ENCODE measurements at regions not wholly inside any gene's neighbourhood (a gene's known extent, or its start where the extent isn't known, plus 50 kb on each side); places are given as distances from the start of the nearest gene placed in this dataset.

DNA sequence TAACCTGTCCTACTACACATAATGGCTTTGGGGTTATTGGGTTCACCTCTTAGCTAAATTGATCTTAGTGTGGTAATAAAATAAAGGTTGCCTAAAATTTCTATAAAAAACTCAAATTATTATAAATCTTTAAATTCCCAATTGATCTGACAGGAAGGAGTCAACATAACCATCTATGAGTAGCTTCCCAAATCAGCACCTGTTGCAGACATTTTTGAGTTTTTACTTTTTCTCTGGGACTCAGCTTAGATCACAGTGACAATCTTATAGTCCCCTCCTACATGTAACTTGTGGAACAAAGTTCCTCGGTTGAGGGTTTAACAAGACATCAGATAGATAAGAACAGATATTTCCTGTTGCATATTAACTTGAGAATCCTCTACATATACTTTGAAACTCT lies 601.0 kb downstream of the TUSC7 start:
- Histone ChIP-seq H3K4me1 (no peaks in the 10 kb centered on the region), H3K4me3 (no peak overlapping the region), H3K27ac (no peak overlapping the region), H3K27me3 (replicated peaks in 1 of 7) (no peaks in the 10 kb centered on the region), H3K9me3 (no peaks in the 10 kb centered on the region), H3K36me3 (no peaks in the 10 kb centered on the region)
- 6 to 16% (median 9%) methylated on average over 1 of the region's 1 CpG for WGBS, 5 donors
- DNase-seq = no peak
- TF ChIP-seq POLR2A (IDR thresholded peaks at IDR 0.05) = no peak
- no peak for TF ChIP-seq POLR2AphosphoS5 (IDR thresholded peaks at IDR 0.05)
- TF ChIP-seq, protein P1, sequence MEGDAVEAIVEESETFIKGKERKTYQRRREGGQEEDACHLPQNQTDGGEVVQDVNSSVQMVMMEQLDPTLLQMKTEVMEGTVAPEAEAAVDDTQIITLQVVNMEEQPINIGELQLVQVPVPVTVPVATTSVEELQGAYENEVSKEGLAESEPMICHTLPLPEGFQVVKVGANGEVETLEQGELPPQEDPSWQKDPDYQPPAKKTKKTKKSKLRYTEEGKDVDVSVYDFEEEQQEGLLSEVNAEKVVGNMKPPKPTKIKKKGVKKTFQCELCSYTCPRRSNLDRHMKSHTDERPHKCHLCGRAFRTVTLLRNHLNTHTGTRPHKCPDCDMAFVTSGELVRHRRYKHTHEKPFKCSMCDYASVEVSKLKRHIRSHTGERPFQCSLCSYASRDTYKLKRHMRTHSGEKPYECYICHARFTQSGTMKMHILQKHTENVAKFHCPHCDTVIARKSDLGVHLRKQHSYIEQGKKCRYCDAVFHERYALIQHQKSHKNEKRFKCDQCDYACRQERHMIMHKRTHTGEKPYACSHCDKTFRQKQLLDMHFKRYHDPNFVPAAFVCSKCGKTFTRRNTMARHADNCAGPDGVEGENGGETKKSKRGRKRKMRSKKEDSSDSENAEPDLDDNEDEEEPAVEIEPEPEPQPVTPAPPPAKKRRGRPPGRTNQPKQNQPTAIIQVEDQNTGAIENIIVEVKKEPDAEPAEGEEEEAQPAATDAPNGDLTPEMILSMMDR (IDR thresholded peaks at IDR 0.05 in 8 of 11, conservative IDR thresholded peaks at IDR 0.05 in 3 of 11) = no peak
- intact Hi-C loops (cut with DNase I; ENCODE audit: low total_unique reads) = no loop called here

DNA sequence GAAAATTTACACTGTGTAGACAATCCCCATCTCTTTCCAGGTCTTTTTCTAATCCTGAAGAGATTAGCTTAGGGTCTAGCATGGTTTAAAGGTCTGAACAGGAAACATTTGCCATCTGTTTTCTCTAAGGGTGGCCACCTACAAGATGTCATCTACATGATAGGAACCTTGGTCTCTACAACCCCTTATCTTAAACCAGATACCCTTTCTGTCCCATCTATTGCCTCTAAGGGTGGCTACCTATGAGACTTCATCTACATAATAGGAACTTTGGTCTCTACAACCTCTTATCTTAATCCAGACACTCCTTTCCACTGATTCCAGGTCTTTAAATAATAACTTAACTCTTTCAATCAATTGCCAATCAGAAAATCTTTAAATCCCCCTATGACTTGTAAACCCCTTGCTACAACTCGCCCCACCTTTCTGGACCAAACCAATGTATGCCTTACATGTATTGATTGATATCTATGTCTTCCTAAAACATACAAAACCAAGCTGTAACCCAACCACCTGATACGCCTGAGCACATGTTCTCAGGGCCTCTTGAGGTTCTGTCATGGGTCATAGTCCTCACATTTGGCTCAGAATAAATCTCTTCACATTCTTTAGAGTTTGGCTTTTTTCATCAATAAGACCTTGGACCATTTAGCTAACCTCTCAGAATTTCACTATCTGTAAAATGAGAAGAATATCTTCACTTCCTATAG lies 605.0 kb downstream of the TUSC7 start:
- Histone ChIP-seq H3K36me3 (no peaks in the 10 kb centered on the region), H3K27ac (no peak overlapping the region), H3K4me1 (no peaks in the 10 kb centered on the region), H3K4me3 (no peak overlapping the region), H3K9me3 (no peaks in the 10 kb centered on the region), H3K27me3 (replicated peaks in 1 of 7) (no peaks in the 10 kb centered on the region)
- TF ChIP-seq POLR2A (IDR thresholded peaks at IDR 0.05) (no peak), POLR2AphosphoS5 (IDR thresholded peaks at IDR 0.05) (no peak)
- TF ChIP-seq, protein P1 (IDR thresholded peaks at IDR 0.05 in 8 of 11, conservative IDR thresholded peaks at IDR 0.05 in 3 of 11) = no peak
- WGBS, 5 donors = 66 to 84% (median 78%) methylated on average over 2 of the region's 2 CpGs
- DNase-seq = no peak
- intact Hi-C loops (cut with DNase I; ENCODE audit: low total_unique reads) = no loop called here

DNA sequence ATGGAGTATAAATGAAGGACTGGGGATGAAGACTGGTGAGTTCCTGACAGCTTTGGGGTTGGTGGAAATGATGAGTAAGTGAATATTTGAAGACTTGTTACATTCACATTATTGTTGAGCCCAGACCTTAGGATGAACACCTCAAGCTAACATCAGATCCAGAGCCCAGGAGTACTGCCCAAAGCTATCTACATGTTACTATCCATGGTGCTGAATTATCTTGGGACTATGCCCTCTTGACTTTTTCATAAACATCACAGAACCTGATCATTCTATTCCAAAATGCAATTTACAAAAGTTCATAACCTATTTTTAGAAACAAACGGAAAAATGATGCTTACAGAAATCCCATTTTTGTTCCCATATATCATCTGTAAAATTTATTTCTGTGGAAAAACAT lies 613.3 kb downstream of the TUSC7 start:
- intact Hi-C loops (cut with DNase I; ENCODE audit: low total_unique reads) = no loop called here
- no peak overlapping the region for H3K4me3 ChIP-seq
- H3K4me1 ChIP-seq = no peaks in the 10 kb centered on the region
- TF ChIP-seq POLR2A (IDR thresholded peaks at IDR 0.05) = no peak
- no peak for TF ChIP-seq POLR2AphosphoS5 (IDR thresholded peaks at IDR 0.05)
- TF ChIP-seq, protein P1 (IDR thresholded peaks at IDR 0.05 in 8 of 11, conservative IDR thresholded peaks at IDR 0.05 in 3 of 11) = no peak
- H3K9me3 ChIP-seq = peaks cover 0 to 28% (median 13%) of the 10 kb centered on the region in 8 donors
- H3K36me3 ChIP-seq = no peaks in the 10 kb centered on the region
- H3K27ac ChIP-seq = no peak overlapping the region
- H3K27me3 ChIP-seq (replicated peaks in 1 of 7) = no peaks in the 10 kb centered on the region
- WGBS, 5 donors = 16 to 38% (median 27%) methylated on average over 1 of the region's 1 CpG
- DNase-seq = no peak

GRCh38 chr3:117346901-117347300 lies 637.3 kb downstream of the TUSC7 start:
- TF ChIP-seq, protein P1 (IDR thresholded peaks at IDR 0.05 in 8 of 11, conservative IDR thresholded peaks at IDR 0.05 in 3 of 11) = no peak
- TF ChIP-seq POLR2A (IDR thresholded peaks at IDR 0.05) (no peak), POLR2AphosphoS5 (IDR thresholded peaks at IDR 0.05) (no peak)
- no peak overlapping the region for H3K27ac ChIP-seq
- intact Hi-C loops (cut with DNase I; ENCODE audit: low total_unique reads) = no loop called here
- H3K9me3 ChIP-seq = no peaks in the 10 kb centered on the region
- H3K36me3 ChIP-seq = no peaks in the 10 kb centered on the region
- no peaks in the 10 kb centered on the region for H3K27me3 ChIP-seq (replicated peaks in 1 of 7)
- no peak overlapping the region for H3K4me3 ChIP-seq
- H3K4me1 ChIP-seq = peaks cover 0 to 8% (median 0%) of the 10 kb centered on the region in 6 donors
- WGBS, 5 donors = 28 to 49% (median 32%) methylated on average over 3 of the region's 3 CpGs
- DNase-seq = no peak

All from spleen (tissue), 11 donors.